Activated CD8-positive, alpha-beta T cell treated with anti-CD3 and anti-CD28 coated beads for 36 hours (primary cell): ENCODE measurements at regions not wholly inside any gene's neighbourhood (a gene's known extent, or its start where the extent isn't known, plus 50 kb on each side); places are given as distances from the start of the nearest gene placed in this dataset.

Experiments used
- ATAC-seq: fragments of 200-7000 bp; cut with Tn5 transposase; one replicate; pipeline ENCODE4 v1.10.0; 2021; ENCODE audit warnings: mild to moderate bottlenecking, moderate library complexity
- CTCF ChIA-PET: fragments of 350-600 bp; sonication (Branson Sonifier 250); formaldehyde crosslinking; loops from one replicate; lab custom pipeline; 2021; ENCODE audit warnings: antibody characterized with exemption; lab: Charles Lee
- POLR2A ChIA-PET: fragments of 350-600 bp; sonication (Branson Sonifier 250); formaldehyde crosslinking; loops from one replicate; lab custom pipeline; 2021; ENCODE audit warnings: antibody characterized with exemption; lab: Charles Lee
- DNase-seq: peaks from one replicate; pipeline ENCODE4 v3.0.0-alpha.2; 2020
- H3K27ac Mint-ChIP-seq: one replicate; pipeline ENCODE4 v1.8.0; 2021; ENCODE audit warnings: mild to moderate bottlenecking, mixed read lengths
- H3K27me3 Mint-ChIP-seq: one replicate; pipeline ENCODE4 v1.8.0; 2021; ENCODE audit warnings: mixed read lengths
- H3K36me3 Mint-ChIP-seq: one replicate; pipeline ENCODE4 v1.8.0; 2021; ENCODE audit warnings: low read depth, mixed read lengths
- H3K4me1 Mint-ChIP-seq: one replicate; pipeline ENCODE4 v1.8.0; 2021; ENCODE audit warnings: low read depth, mixed read lengths
- H3K4me3 Mint-ChIP-seq: one replicate; pipeline ENCODE4 v1.8.0; 2021; ENCODE audit warnings: mild to moderate bottlenecking, moderate library complexity, mixed read lengths
- H3K9me3 Mint-ChIP-seq: one replicate; pipeline ENCODE4 v1.8.0; 2021; ENCODE audit warnings: mixed read lengths
- CTCF ChIP-seq: fragments of 200-600 bp; IDR thresholded peaks from one replicate; pipeline ENCODE4 v1.8.0; 2022; ENCODE audit warnings: antibody characterized with exemption, mild to moderate bottlenecking
- intact Hi-C: fragments of 100-400 bp; cut with micrococcal nuclease; formaldehyde crosslinking; loops from one replicate; pipeline ENCODE4 v1.10.0; 2022

- Mint-ChIP-seq H3K4me3 (no peak overlapping the region), H3K36me3 (no peaks in the 10 kb centered on the region), H3K27ac (no peak overlapping the region), H3K27me3 (peaks cover 9% of the 10 kb centered on the region), H3K9me3 (no peaks in the 10 kb centered on the region), H3K4me1 (no peaks in the 10 kb centered on the region)
- intact Hi-C loops = no loop called here
- ChIA-PET CTCF (no interaction called here), POLR2A (no interaction called here)
- no peak for TF ChIP-seq CTCF
- ATAC-seq = no peak
- no peak for DNase-seq
Observed at GRCh38 chr4:13701937-13702446, 74.5 kb upstream of the BOD1L1 start.

GRCh38 chr4:13703096-13703495, 75.6 kb upstream of the BOD1L1 start:
- ATAC-seq (no peak), DNase-seq (no peak)
- no peaks in the 10 kb centered on the region for H3K36me3 Mint-ChIP-seq
- POLR2A ChIA-PET = interaction anchor here (0.7 kb wide), 1 partner anchor 1251 kb away, joined by 3 read pairs; no protein-coding TSS in a partner anchor
- CTCF ChIA-PET = no interaction called here
- H3K4me3 Mint-ChIP-seq = no peak overlapping the region
- peaks cover 9% of the 10 kb centered on the region for H3K27me3 Mint-ChIP-seq
- H3K4me1 Mint-ChIP-seq = no peaks in the 10 kb centered on the region
- H3K9me3 Mint-ChIP-seq = no peaks in the 10 kb centered on the region
- intact Hi-C loops = no loop called here
- TF ChIP-seq CTCF = no peak
- no peak overlapping the region for H3K27ac Mint-ChIP-seq

- ATAC-seq (no peak), DNase-seq (no peak)
- ChIA-PET CTCF (no interaction called here), POLR2A (no interaction called here)
- no peak for TF ChIP-seq CTCF
- intact Hi-C loops = no loop called here
- Mint-ChIP-seq H3K9me3 (no peaks in the 10 kb centered on the region), H3K4me1 (no peaks in the 10 kb centered on the region), H3K27me3 (peaks cover 6% of the 10 kb centered on the region), H3K36me3 (no peaks in the 10 kb centered on the region), H3K27ac (no peak overlapping the region), H3K4me3 (no peak overlapping the region)
Observed at GRCh38 chr4:13704035-13704434, 76.5 kb upstream of the BOD1L1 start.

- ChIA-PET CTCF (no interaction called here), POLR2A (no interaction called here)
- DNase-seq = no peak
- intact Hi-C loops = no loop called here
- Mint-ChIP-seq H3K27me3 (peaks cover 6% of the 10 kb centered on the region), H3K4me3 (no peak overlapping the region), H3K36me3 (no peaks in the 10 kb centered on the region), H3K27ac (no peak overlapping the region), H3K9me3 (no peaks in the 10 kb centered on the region), H3K4me1 (no peaks in the 10 kb centered on the region)
- no peak for ATAC-seq
- no peak for TF ChIP-seq CTCF
Observed at GRCh38 chr4:13704761-13705160, 77.2 kb upstream of the BOD1L1 start.

GRCh38 chr4:13705521-13706041, 78.1 kb upstream of the BOD1L1 start:
- POLR2A ChIA-PET = no interaction called here
- Mint-ChIP-seq H3K36me3 (no peaks in the 10 kb centered on the region), H3K4me1 (no peaks in the 10 kb centered on the region), H3K27me3 (peaks cover 7% of the 10 kb centered on the region), H3K9me3 (no peaks in the 10 kb centered on the region), H3K27ac (no peak overlapping the region), H3K4me3 (no peak overlapping the region)
- intact Hi-C loops = no loop called here
- no peak for DNase-seq
- CTCF ChIA-PET = no interaction called here
- TF ChIP-seq CTCF = no peak
- ATAC-seq = no peak
